ENCODE measurements at regions not wholly inside any gene's neighbourhood (a gene's known extent, or its start where the extent isn't known, plus 50 kb on each side); places are given as distances from the start of the nearest gene placed in this dataset.

- no peak for TF ChIP-seq CTCF (IDR thresholded peaks at IDR 0.05)
- no peak for TF ChIP-seq POLR2A (IDR thresholded peaks at IDR 0.05)
Measured at GRCh38 chr3:118846176-118846575, 188.5 kb downstream of the IGSF11 start.

Data from prostate gland (tissue), 2 donors.